ENCODE measurements at regions not wholly inside any gene's neighbourhood (a gene's known extent, or its start where the extent isn't known, plus 50 kb on each side); places are given as distances from the start of the nearest gene placed in this dataset.
A peak's percentile ranks its signal among the peaks of the same experiment; 100 is the strongest.

DNA sequence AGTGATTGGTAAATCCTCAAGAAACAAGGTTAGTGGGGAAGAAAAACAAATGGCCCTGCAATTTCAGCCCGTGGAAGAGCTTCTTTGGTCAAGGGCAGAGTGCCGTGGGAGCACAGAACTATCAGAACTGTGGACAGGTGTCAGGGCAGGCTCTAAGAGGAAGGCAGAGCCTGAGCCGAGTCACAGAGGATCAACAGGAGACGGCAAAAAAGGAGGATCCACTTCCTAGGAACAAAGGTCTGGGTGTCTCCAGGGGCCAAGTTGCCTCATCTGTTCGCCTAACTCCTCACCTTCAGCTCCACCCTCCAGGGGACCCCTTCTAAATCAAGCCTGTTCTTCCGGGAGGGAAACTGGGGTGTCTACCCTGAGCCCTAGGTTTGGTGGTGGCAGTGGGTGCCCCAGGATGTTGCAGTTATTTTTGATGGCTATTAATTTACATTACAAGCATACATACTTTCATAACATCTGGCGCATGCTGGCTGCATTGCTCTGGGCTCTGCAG, 88.0 kb downstream of the FEM1C start:
- TF ChIP-seq, protein P1, sequence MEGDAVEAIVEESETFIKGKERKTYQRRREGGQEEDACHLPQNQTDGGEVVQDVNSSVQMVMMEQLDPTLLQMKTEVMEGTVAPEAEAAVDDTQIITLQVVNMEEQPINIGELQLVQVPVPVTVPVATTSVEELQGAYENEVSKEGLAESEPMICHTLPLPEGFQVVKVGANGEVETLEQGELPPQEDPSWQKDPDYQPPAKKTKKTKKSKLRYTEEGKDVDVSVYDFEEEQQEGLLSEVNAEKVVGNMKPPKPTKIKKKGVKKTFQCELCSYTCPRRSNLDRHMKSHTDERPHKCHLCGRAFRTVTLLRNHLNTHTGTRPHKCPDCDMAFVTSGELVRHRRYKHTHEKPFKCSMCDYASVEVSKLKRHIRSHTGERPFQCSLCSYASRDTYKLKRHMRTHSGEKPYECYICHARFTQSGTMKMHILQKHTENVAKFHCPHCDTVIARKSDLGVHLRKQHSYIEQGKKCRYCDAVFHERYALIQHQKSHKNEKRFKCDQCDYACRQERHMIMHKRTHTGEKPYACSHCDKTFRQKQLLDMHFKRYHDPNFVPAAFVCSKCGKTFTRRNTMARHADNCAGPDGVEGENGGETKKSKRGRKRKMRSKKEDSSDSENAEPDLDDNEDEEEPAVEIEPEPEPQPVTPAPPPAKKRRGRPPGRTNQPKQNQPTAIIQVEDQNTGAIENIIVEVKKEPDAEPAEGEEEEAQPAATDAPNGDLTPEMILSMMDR (IDR thresholded peaks at IDR 0.05): no peak
- DNase-seq: no peak
- Histone ChIP-seq H3K9me3 (no peaks in the 10 kb centered on the region), H3K4me3 (no peak overlapping the region), H3K4me1 (ENCODE audit: low read depth) (peaks cover 36% of the 10 kb centered on the region), H3K36me3 (ENCODE audit: low read depth) (no peaks in the 10 kb centered on the region)
- peak; percentile 48 for ATAC-seq
- intact Hi-C loops (cut with DNase I, micrococcal nuclease): no loop called here

DNA sequence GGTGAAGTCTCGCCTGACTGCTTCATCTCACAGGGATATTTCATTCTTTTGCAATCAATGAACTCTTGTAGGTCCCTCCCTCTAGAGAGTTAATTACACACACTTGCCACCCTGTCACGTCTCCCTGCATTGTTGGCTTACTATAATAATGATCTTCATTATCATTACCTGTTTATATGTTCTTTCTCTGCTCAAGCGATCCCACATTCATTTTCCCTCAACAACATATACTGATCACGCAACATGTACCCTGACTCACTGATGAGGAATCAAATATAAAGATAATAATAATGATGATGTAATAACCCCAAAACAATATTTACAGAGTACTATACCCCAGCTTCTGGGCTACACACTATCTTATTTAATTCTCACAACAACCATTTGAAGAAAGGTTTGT, 88.5 kb downstream of the FEM1C start:
- H3K4me1 ChIP-seq (ENCODE audit: low read depth): peaks cover 39% of the 10 kb centered on the region
- no peaks in the 10 kb centered on the region for H3K36me3 ChIP-seq (ENCODE audit: low read depth)
- ATAC-seq (no peak), DNase-seq (no peak)
- no peaks in the 10 kb centered on the region for H3K9me3 ChIP-seq
- TF ChIP-seq, protein P1 (IDR thresholded peaks at IDR 0.05): no peak
- no peak overlapping the region for H3K4me3 ChIP-seq
- intact Hi-C loops (cut with DNase I, micrococcal nuclease): no loop called here

DNA sequence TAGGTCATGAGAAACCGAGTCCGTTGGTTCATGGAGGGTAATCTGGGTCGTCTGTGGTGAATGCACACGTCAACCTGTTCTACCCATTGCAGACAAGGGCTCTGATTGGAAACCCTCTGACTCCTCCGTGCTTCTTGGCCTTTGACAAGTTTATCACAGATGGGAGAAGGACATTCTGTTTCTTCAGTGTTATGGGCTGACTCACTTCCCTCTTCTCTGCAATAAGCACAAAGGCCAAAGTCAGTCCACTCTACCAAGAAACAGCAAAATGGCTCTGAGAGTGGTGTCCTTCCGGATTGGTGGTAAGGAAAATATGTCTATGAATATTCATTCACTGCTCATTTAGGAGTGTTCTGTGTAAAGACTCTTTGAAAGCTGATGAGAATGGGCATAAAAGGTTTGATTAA, 89.3 kb downstream of the FEM1C start:
- intact Hi-C loops (cut with DNase I, micrococcal nuclease): no loop called here

DNA sequence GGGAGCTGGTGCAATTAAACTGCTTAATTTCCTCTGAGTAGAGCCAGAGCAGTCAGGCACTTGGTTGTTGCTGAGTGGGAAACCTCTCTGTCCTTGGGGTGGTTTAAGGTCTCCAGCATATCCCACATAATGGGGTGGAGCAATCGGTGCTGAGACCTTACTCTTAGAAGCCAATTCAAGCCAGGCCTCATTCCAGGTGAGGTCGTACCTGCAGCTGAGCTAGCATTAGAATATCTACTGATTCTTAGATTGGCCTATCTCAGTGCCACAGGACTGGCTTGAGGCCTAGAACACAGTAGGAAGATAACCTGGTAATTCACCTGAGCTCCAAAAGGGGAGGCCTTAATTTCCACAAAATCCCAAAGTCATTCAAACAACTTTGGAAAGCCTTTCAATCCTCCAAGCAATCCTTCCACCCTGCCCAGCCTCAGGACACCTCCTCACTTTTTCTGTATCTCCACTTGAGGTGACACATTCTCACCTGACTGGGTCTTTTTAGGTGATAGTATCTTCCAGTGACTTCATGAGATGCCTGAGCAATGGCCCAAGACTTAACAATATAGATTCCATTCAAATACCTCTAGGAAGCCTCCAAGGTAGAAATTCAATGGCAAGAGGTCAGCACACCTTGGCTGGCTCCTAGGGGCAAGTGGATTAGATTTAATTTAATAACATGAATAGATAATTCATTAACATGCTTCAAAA, 91.0 kb downstream of the FEM1C start:
- Histone ChIP-seq H3K4me3 (no peak overlapping the region), H3K4me1 (ENCODE audit: low read depth) (peaks cover 47% of the 10 kb centered on the region), H3K36me3 (ENCODE audit: low read depth) (no peaks in the 10 kb centered on the region), H3K9me3 (no peaks in the 10 kb centered on the region)
- DNase-seq: no peak
- TF ChIP-seq, protein P1 (IDR thresholded peaks at IDR 0.05): no peak
- intact Hi-C loops (cut with DNase I, micrococcal nuclease): no loop called here
- ATAC-seq: no peak

More for the DNA sequence above, 89.3 kb downstream of the FEM1C start:
- no peaks in the 10 kb centered on the region for H3K9me3 ChIP-seq
- DNase-seq (no peak), ATAC-seq (peak; percentile 63)
- peaks cover 47% of the 10 kb centered on the region for H3K4me1 ChIP-seq (ENCODE audit: low read depth)
- H3K4me3 ChIP-seq: no peak overlapping the region
- no peaks in the 10 kb centered on the region for H3K36me3 ChIP-seq (ENCODE audit: low read depth)
- TF ChIP-seq, protein P1 (IDR thresholded peaks at IDR 0.05): no peak

DNA sequence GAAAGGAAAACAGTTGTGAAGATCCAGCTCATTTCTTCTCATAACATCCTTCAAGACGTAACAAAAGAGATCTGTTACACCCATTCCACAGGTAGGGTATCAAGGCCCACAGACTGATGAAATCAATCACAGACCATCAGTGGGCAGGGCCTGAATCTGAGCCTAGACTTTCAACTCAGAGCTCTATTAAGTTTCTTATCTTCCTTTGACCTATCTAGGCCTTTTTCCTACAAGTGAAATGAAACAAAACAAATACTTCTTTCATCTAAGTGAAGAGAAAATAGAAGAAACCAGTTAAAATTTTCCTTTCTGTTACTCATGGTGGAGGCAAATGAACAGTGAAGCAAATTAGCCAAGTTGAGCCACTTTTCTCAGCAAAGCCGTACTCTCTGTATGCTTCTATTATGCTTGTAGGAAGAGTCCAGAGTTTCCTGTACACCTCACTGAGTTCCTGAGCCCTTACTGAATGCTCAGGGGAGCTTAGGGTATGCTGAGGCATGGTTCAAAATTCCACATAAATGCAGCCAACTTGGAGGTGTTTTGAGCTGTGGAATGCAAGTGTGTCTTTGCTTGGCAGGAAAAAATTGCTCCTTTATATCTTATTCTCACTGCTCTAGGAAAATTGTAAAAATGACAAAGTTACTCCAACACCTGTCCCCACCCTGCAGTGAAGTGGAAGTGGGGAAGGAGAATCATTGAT, 91.9 kb downstream of the FEM1C start:
- Histone ChIP-seq H3K36me3 (ENCODE audit: low read depth) (no peaks in the 10 kb centered on the region), H3K9me3 (no peaks in the 10 kb centered on the region), H3K4me1 (ENCODE audit: low read depth) (peaks cover 44% of the 10 kb centered on the region), H3K4me3 (no peak overlapping the region)
- TF ChIP-seq, protein P1 (IDR thresholded peaks at IDR 0.05): no peak
- ATAC-seq (no peak), DNase-seq (no peak)
- intact Hi-C loops (cut with DNase I, micrococcal nuclease): no loop called here
